Large intestine (tissue), 3 donors: ENCODE measurements at regions not wholly inside any gene's neighbourhood (a gene's known extent, or its start where the extent isn't known, plus 50 kb on each side); places are given as distances from the start of the nearest gene placed in this dataset.
"Not testable (repeated sequence)": the region's sequence is repeated elsewhere in the genome, so short reads cannot be mapped to it uniquely, and the experiment has no call there.

Source experiments
- DNase-seq, 2 donors: peaks; one replicate each; pipeline versions ENCODE4 v3.0.0 to v3.0.0-alpha.2; 2013
- H3K27ac ChIP-seq: one replicate; pipeline ENCODE4 v1.5.1; 2013; ENCODE audit warnings: low read length
- H3K27me3 ChIP-seq: 2 replicates; pipeline ENCODE4 v1.6.1; 2013; ENCODE audit warnings: low read length; ENCODE audit not compliant: control insufficient read depth, insufficient read depth
- H3K36me3 ChIP-seq: 2 replicates; pipeline ENCODE4 v1.6.1; 2013; ENCODE audit warnings: low read length; ENCODE audit not compliant: control insufficient read depth, insufficient read depth
- H3K4me1 ChIP-seq: one replicate; pipeline ENCODE4 v1.6.1; 2013; ENCODE audit warnings: low read length; ENCODE audit not compliant: control insufficient read depth, insufficient read depth
- H3K4me3 ChIP-seq: one replicate; pipeline ENCODE4 v1.5.1; 2013; ENCODE audit warnings: low read length
- H3K9me3 ChIP-seq: one replicate; pipeline ENCODE4 v1.6.1; 2013; ENCODE audit warnings: mild to moderate bottlenecking, low read depth, low read length, moderate library complexity; ENCODE audit not compliant: control insufficient read depth
- WGBS: methylation state at CpG from one replicate; pipeline ENCODE4 v1.1.5; 2013; ENCODE audit warnings: low lambda C conversion rate; ENCODE audit not compliant: insufficient coverage; 5-methylcytosine and 5-hydroxymethylcytosine counted together

- Histone ChIP-seq H3K9me3 (no peaks in the 10 kb centered on the region), H3K36me3 (no peaks in the 10 kb centered on the region), H3K27ac (no peak overlapping the region), H3K4me3 (no peak overlapping the region), H3K4me1 (no peaks in the 10 kb centered on the region), H3K27me3 (peaks cover 46% of the 10 kb centered on the region)
- DNase-seq: no peak
- 47% methylated on average over 3 of the region's 35 CpGs for WGBS
Measured at GRCh38 chr5:1652873-1653697, 129.3 kb upstream of the LPCAT1 start.

DNA sequence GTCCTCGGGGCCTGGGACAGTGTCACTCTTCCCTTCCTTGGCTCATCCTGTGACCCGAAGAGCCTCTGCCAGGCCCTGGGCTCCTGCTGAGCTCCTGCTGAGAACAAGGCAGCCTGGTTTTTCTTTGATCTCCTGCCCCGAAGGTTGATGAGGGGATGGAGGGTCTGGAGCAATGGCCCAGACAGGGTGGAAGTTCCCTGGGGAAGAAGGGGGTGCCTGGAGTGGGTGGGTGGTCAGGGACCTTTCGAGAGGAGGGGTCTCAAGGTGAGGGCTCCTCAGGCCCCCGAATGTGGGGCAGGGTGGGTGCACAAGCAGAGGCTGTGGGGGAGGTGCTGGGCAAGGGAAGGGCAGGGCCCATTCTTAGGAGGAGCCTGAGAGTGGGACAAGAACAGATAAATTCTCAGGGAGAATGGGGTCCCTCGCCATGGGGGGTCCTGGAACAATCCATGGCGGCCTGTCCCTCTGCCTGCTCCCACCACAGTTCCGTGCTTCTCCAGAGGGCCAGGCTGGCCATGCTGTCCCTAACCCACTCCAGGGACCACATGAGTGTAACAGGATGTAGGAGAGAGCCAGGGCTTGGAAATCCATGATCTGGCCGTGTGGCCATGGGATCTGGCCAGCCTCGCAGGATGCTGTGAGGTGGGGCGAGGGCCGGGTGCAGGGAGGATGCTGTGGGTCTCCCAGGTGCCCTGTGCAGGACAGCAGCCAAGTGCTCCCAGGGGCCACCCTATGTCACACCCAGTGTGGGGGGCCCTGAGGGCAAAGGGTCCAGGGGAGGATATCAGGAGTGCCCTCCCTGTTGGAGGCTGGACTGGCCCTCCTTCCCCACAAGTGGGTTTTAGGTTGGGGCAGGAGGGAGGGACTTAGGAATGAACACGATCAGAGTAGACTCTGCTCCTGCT, 128.5 kb upstream of the LPCAT1 start:
- Histone ChIP-seq H3K27me3 (peaks cover 45% of the 10 kb centered on the region), H3K4me1 (no peaks in the 10 kb centered on the region), H3K36me3 (no peaks in the 10 kb centered on the region), H3K9me3 (no peaks in the 10 kb centered on the region), H3K27ac (no peak overlapping the region), H3K4me3 (no peak overlapping the region)
- no CpG with 5 or more reads among the region's 13 CpGs for WGBS
- no peak for DNase-seq

DNA sequence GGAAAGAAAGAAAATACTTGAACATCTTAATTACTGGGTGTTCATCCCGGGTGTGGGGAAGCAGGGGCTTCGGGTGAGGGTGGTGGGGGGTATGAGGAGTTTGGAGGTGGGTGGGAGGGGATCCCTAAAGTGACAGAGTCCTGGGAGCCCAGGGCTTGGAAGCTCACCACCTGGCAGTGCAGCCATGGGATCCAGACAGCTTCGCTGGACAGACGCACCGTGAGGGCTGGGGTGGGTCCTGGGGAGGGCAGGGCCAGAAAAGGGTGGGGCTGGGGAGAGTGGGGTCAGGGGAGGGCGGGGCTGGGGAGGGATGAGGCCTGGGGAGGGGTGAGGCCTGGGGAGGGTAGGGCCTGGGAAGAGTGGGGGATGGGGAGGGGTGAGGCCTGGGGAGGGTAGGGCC, 127.5 kb upstream of the LPCAT1 start:
- H3K36me3 ChIP-seq: no peaks in the 10 kb centered on the region
- no peaks in the 10 kb centered on the region for H3K4me1 ChIP-seq
- DNase-seq: no peak
- WGBS: no CpG with 5 or more reads among the region's 6 CpGs
- H3K27ac ChIP-seq: no peak overlapping the region
- peaks cover 44% of the 10 kb centered on the region for H3K27me3 ChIP-seq
- no peaks in the 10 kb centered on the region for H3K9me3 ChIP-seq
- no peak overlapping the region for H3K4me3 ChIP-seq

- Histone ChIP-seq H3K27ac (no peak overlapping the region), H3K27me3 (peaks cover 40% of the 10 kb centered on the region)
Measured at GRCh38 chr5:1649554-1649953, 125.8 kb upstream of the LPCAT1 start.

GRCh38 chr5:1648806-1649205, 125.0 kb upstream of the LPCAT1 start:
- Histone ChIP-seq H3K4me1 (peaks cover 2% of the 10 kb centered on the region), H3K9me3 (no peaks in the 10 kb centered on the region), H3K4me3 (no peak overlapping the region), H3K27me3 (peaks cover 40% of the 10 kb centered on the region), H3K36me3 (no peaks in the 10 kb centered on the region), H3K27ac (no peak overlapping the region)
- DNase-seq: no peak
- no CpG with 5 or more reads among the region's 4 CpGs for WGBS

More at GRCh38 chr5:1649554-1649953, 125.8 kb upstream of the LPCAT1 start:
- H3K4me1 ChIP-seq: peaks cover 2% of the 10 kb centered on the region
- no peak overlapping the region for H3K4me3 ChIP-seq
- WGBS: no CpG with 5 or more reads among the region's 4 CpGs
- H3K36me3 ChIP-seq: no peaks in the 10 kb centered on the region
- H3K9me3 ChIP-seq: no peaks in the 10 kb centered on the region
- no peak for DNase-seq

- H3K4me3 ChIP-seq: no peak overlapping the region
- no peak for DNase-seq
- H3K9me3 ChIP-seq: no peaks in the 10 kb centered on the region
- peaks cover 41% of the 10 kb centered on the region for H3K27me3 ChIP-seq
- H3K27ac ChIP-seq: no peak overlapping the region
- no peaks in the 10 kb centered on the region for H3K36me3 ChIP-seq
- no CpG with 5 or more reads among the region's 9 CpGs for WGBS
- H3K4me1 ChIP-seq: peaks cover 2% of the 10 kb centered on the region
Measured at GRCh38 chr5:1647580-1647979, 123.8 kb upstream of the LPCAT1 start.

GRCh38 chr5:1644810-1645571, 121.2 kb upstream of the LPCAT1 start:
- peak; percentile 74 to 78 for DNase-seq
- WGBS: 20% methylated on average over 1 of the region's 52 CpGs
- Histone ChIP-seq H3K4me3 (no peak overlapping the region), H3K27ac (no peak overlapping the region), H3K27me3 (peaks cover 33% of the 10 kb centered on the region), H3K4me1 (peaks cover 2% of the 10 kb centered on the region), H3K9me3 (no peaks in the 10 kb centered on the region), H3K36me3 (no peaks in the 10 kb centered on the region)

DNA sequence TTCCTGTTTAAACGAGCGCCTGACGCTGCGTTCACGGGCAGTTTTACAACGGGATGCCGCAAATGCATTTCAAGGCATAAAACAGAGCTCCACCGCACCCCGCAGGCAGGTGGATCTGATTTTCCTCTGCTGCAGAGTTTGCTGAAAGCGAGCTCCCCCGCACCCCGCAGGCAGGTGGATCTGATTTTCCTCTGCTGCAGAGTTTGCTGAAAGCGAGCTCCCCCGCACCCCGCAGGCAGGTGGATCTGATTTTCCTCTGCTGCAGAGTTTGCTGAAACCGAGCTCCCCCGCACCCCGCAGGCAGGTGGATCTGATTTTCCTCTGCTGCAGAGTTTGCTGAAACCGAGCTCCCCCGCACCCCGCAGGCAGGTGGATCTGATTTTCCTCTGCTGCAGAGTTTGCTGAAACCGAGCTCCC, 120.6 kb upstream of the LPCAT1 start:
- not testable (repeated sequence) for DNase-seq
- no CpG with 5 or more reads among the region's 22 CpGs for WGBS

GRCh38 chr5:1643651-1644392, 120.1 kb upstream of the LPCAT1 start:
- Histone ChIP-seq H3K4me1 (peaks cover 2% of the 10 kb centered on the region), H3K4me3 (no peak overlapping the region), H3K27me3 (peaks cover 34% of the 10 kb centered on the region), H3K36me3 (no peaks in the 10 kb centered on the region), H3K9me3 (no peaks in the 10 kb centered on the region), H3K27ac (no peak overlapping the region)
- no peak for DNase-seq
- WGBS: 13% methylated on average over 2 of the region's 14 CpGs

More for the DNA sequence above, 120.6 kb upstream of the LPCAT1 start:
- H3K36me3 ChIP-seq, H3K9me3 ChIP-seq, H3K27ac ChIP-seq, H3K4me1 ChIP-seq, H3K4me3 ChIP-seq: not testable (repeated sequence)
- H3K27me3 ChIP-seq: peaks cover 33% of the 10 kb centered on the region
